ENCODE measurements at regions not wholly inside any gene's neighbourhood (a gene's known extent, or its start where the extent isn't known, plus 50 kb on each side); places are given as distances from the start of the nearest gene placed in this dataset.
"Not testable (repeated sequence)": the region's sequence is repeated elsewhere in the genome, so short reads cannot be mapped to it uniquely, and the experiment has no call there.

DNA sequence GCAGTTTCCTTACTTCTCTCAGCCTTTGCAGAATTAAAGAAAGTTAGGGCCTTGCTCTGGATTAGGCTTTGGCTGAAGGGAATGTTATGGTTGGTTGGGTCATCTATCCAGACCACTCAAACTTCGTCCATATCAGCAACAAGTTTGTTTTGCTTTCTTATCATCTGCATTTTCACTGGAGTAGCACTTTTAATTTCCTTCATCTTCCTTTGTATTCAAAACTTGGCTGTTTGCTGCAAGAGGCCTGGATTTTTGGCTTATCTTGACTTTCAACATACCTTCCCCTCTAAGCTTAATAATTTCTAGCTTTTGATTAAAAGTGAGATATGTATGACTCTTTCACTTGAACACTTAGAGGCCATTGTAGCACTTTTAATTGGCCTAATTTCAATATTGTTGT lies 126.7 kb upstream of the CENPE start:
- ChIA-PET POLR2A (no interaction called here), CTCF (no interaction called here)

DNA sequence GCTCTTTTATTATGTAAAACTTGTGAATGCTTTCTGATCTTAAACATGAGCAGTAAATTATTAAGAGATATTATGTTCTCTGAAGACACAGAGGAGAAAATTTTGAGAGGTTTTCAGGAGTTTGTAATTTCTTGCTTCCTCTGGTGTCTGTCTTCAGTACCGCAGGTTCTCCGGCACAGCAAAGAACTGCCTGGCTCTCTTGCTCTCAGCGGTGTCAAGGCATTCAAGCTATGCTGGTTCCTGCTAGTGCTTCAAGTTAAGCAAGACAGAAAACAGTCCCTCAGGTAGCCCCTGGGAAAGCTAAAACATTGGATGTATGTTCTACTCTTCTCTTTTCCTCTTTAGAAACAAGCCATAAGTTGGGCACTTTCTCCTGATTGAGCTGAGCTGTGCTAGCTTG lies 120.2 kb upstream of the CENPE start:
- CTCF ChIA-PET = no interaction called here
- POLR2A ChIA-PET = no interaction called here

DNA sequence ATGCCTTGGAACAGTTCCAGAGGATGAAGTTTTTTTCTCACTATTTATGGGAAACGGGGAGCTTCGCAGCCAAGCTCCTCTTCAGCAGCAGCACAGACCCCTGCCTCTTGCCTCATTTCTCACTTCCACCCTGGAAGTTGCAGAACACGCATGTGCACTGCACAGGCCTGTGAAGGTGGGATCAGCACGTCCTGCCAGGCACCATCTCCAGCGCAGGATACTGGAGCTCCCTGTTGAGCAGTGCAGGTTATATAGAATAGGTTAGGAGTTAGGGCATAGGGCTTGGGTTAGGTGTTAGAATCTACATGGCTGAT lies 110.1 kb upstream of the CENPE start:
- ChIA-PET CTCF (no interaction called here), POLR2A (interaction anchor here (0.6 kb wide), 1 partner anchor 20 kb away, joined by 10 read pairs; no protein-coding TSS in a partner anchor)

DNA sequence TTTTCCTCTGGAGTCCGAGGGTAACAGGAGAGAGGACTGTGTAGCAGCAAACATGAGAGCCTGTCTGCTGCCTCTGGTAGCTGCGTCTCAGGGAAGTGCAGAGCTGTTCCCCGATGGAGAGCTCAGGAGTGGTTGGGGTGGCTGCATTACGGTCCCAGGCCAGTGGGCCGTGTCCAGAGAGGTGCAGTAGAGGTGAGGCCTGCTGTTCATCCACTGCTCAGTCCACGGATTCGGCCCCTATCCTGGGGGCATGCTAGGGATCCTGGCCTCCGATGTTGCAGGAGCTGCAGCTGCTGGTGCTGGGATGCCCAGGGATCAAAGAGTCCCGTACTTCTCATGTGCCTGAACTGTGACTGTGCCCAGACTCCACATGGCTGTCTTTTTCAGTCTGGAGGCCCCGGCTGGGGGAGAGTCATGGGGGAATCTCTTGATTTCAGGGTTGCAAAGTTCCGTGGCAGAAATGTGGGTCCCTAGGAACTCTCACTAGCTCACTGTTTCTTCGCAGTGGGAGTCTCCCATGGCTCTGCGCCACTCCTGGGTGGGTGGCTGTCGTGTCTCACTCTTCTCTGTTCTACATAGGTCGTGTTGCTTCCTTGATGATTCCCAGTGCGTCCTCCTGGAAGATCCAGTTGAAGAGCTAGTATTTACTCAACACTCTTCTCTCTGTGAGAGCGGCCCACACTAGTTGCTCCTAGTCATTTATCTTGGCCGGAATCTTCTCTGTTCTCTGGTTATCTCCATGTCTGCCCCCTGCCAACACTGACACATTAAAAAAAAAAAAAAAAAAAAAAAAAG lies 109.5 kb upstream of the CENPE start:
- CTCF ChIA-PET = no interaction called here
- POLR2A ChIA-PET = interaction anchor here (0.6 kb wide), 1 partner anchor 21 kb away, joined by 10 read pairs; no protein-coding TSS in a partner anchor

DNA sequence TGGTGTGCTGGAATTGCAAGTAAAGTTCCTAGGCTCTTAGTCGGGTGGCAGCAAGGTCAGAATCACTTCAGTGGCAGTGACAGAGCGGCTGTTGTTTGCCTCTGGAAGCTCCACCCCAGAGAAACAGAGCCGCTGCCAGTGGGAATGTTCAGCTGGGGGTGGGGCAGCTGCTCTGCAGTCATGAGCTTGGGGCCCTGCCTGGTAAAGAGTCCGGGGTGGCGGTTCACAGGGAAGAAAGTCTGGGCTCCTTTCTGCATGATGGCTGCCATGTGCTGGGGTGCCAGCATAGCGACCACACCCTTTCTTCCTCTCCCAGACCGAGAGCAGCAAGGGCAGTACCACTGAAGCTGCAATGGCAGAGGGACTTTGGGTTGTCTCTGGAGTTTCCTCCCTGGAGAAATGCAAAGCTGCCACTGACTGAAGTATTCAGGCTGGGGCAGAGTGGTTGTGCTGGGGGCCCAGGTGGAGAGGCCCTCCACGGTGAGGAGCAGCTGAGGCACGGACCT lies 108.8 kb upstream of the CENPE start:
- ChIA-PET CTCF (no interaction called here), POLR2A (no interaction called here)

DNA sequence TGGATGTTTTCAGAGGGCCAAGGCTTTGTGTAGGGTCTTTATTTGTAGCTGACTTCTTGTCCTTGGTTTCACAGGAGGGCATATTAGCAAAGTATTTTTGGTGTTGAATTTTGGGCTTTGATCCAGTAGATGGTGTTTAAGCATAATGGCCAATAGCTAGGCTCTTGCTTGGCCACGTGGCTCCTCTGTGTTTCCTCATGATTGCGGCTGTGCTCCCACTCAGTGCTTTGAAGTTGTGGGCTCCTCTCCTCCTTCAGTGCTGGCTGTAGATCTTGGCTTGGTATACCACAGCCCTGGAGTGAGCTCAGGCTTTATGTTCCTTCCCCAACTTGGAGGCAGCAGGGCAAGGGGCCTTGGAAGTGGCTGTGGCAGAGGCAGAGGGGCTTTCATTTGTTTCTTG lies 107.2 kb upstream of the CENPE start:
- POLR2A ChIA-PET = no interaction called here
- CTCF ChIA-PET = no interaction called here

DNA sequence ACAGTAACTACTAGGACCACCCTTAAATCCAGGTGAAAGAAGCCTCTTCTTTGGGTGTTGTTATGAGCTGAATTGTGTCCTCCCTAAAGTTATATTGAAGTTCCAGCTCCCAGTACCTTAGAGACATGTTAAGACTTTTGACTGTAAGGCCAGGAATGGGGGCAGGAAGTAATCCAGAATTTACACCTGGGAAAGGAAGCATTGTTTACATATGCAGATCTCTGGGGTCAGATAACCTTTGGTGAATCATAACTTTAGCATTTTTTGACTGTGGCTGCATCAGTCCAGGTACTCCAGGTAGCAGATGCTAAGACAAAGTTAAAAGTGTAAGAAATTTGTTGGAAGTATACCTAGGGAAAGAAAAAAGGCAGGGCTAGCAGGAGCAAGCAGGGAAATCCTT lies 104.9 kb upstream of the CENPE start:
- ChIA-PET CTCF (interaction anchor here (0.6 kb wide), 1 partner anchor 872 kb away, joined by 3 read pairs; no protein-coding TSS in a partner anchor), POLR2A (no interaction called here)

DNA sequence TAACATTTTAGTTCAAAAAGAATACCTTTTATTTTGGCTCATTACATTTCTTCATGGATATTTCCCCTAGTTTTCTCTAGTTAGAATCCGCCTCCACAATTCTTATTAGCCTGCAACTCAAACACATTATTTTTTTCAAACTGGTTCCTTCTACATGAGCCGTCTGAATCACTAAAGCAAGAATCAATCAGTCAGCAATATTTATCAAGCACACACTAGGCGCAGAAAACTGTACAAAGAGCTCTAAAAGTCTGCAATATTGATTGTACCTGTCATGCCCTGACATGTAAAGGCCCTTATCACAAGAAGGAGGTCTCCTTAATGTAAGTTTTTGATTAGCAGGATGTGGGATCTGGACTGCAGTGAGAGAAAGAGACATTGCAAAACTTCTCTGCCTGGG lies 94.8 kb upstream of the CENPE start:
- POLR2A ChIA-PET = no interaction called here

DNA sequence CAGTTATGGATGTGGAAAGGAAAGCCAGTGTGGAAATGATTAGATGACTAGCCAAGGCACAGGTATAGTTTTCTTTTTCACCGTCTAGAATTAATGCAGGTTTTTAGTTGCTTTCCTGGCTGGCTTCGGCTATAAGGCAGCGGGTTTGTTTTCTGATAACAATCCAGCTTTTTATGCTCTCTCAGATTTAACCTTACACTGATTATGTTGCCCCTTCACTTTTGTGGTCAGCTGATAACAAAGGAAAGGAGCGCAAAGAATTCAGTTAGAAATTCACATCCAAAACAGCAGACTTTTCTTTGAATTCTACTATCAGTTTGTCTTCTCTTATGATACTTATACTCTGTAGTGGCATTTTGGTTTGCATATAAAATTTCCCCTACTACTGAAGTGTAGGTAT lies 94.2 kb upstream of the CENPE start:
- ChIA-PET CTCF (no interaction called here), POLR2A (no interaction called here)

More for the DNA sequence above, 94.8 kb upstream of the CENPE start:
- CTCF ChIA-PET = no interaction called here

DNA sequence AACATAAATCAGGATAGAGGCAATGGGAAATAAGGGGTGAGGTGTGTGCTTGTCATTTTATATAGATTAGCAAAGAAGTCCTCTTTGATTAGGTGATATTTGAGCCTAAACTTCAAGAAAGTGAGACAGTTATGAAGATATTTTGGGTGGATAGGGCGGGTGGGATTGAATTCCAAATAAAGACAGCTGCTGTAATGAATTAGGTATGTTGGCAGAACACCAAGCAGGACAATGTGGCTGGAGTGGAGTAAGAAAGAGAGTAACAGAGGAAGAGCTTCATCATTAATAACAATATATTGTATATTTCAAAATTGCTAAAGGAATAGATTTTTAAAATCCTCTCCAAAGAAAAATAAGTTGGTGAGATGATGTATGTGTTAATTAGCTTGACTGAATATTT lies 91.0 kb upstream of the CENPE start:
- ChIA-PET CTCF (interaction anchor here (0.8 kb wide), 1 partner anchor 59 kb away, joined by 3 read pairs; no protein-coding TSS in a partner anchor), POLR2A (no interaction called here)

DNA sequence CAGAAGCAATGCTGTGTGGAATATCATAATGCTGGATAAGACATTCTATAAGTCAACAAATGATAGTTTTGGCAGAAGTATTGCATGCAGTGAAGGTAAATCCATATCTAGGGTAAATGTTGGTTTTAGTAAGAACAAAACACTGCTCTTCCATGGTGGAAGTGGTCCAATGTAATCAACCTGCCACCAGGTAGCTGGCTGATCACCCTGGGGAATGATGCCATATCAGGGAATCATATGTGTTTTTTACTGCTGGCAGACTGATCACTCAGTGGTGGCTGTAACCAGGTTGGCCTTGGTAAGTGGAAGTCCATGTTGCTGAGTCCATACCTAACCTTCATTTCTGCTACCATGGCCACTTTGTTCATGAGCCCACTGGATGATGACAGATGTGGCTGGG lies 74.0 kb upstream of the CENPE start:
- CTCF ChIA-PET = no interaction called here

DNA sequence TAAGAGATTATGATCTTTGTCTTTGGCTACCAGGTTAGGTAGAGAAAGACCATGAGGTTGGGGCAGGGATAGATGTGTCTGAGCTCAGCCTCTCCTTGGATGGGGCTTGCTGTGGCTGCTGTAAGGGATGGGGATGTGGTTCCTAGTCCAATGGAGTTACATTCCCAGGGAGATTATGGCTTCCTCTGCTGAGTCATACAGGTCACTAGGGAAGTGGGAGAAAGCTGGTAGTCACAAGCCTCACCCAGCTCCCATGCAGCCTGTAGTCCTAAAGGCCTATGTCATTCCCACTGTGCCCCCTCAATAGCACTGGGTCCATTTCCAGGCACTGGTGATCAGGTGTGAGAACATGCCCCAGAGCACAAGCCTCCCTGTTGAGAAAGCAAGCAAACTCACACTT lies 70.6 kb upstream of the CENPE start:
- ChIA-PET CTCF (no interaction called here), POLR2A (no interaction called here)

More for the DNA sequence above, 74.0 kb upstream of the CENPE start:
- POLR2A ChIA-PET = no interaction called here

DNA sequence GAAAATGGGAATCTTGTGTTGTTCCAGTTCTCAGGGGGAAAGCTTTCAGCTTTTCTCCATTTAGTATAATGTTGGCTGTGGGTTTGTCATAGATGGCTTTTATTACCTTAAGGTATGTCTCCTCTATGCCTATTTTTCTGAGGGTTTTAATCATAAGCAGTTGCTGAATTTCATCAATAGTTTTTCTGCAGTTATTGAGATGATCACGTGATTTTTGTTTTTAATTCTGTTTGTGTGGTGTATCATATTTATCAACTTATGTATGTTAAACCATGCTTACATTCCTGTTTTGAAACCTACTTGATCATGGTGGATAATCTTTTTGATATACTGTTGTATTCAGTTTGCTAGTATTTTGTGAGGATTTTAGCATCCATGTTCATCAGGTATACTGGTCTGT lies 66.8 kb upstream of the CENPE start:
- CTCF ChIA-PET = no interaction called here
- POLR2A ChIA-PET = no interaction called here

DNA sequence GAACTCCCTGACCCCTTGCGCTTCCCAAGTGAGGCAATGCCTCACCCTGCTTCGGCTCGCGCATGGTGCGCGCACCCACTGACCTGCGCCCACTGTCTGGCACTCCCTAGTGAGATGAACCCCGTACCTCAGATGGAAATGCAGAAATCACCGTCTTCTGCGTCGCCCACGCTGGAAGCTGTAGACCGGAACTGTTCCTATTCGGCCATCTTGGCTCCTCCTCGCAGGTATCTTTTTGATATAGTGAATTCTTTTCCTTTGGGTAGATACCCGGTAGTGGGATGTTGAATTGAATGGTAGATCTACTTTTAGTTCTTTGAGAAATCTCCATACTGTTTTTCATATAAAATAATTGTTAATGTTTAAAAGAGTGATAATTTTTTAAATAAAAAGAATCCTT lies 57.9 kb upstream of the CENPE start:
- POLR2A ChIA-PET, CTCF ChIA-PET: not testable (repeated sequence)
